ENCODE measurements at regions not wholly inside any gene's neighbourhood (a gene's known extent, or its start where the extent isn't known, plus 50 kb on each side); places are given as distances from the start of the nearest gene placed in this dataset.
"Not testable (repeated sequence)": the region's sequence is repeated elsewhere in the genome, so short reads cannot be mapped to it uniquely, and the experiment has no call there.

DNA sequence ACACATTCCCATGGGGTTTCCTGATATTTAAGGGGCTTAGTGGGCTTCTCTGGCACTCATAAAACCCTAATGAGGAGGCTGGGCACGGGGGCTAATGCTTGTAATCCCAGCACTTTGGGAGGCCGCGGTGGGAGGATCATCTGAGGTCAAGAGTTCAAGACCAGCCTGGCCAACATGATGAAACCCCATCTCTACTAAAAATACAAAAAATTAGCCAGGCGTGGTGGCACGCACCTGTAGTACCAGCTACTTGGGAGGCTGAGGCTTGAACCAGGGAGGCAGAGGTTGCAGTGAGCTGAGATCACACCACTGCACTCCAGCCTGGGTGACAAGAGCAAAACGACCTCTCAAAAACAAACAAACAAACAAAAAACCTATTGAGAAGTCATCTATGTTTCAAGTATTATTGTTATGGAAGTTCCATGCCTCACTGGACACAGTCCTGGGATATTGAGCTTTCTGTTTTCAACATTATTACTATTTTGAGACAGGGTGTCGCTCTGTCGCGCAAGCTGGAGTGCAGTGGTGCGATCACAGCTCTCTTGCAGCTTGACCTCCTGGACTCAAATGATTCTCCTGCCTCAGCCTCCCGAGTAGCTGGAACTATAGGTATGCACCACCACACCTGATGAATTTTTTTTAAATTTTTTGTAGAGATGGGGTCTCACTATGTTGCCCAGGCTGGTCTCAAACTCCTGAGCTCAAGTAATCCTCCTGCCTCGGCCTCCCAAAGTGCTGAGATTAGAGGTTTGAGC lies 297.9 kb downstream of the GOLGA6L6 start:
- not testable (repeated sequence) for DNase-seq (ENCODE audit: insufficient read length, low spot score, missing footprints); H3K4me3 ChIP-seq (ENCODE audit: insufficient read depth, low read length); H3K27me3 ChIP-seq (ENCODE audit: insufficient read depth, low read length); H3K4me1 ChIP-seq (ENCODE audit: insufficient read depth, low read length); H3K36me3 ChIP-seq (ENCODE audit: insufficient read depth, low read length); H3K4me2 ChIP-seq (ENCODE audit: insufficient read depth, low read length); H4K20me1 ChIP-seq (ENCODE audit: insufficient read depth, low read length); H3K9me3 ChIP-seq (ENCODE audit: low read depth, low read length); H2AFZ ChIP-seq (ENCODE audit: low read length); H3K79me2 ChIP-seq (ENCODE audit: insufficient read depth, low read length); H3K27ac ChIP-seq (ENCODE audit: low read depth, low read length)

DNA sequence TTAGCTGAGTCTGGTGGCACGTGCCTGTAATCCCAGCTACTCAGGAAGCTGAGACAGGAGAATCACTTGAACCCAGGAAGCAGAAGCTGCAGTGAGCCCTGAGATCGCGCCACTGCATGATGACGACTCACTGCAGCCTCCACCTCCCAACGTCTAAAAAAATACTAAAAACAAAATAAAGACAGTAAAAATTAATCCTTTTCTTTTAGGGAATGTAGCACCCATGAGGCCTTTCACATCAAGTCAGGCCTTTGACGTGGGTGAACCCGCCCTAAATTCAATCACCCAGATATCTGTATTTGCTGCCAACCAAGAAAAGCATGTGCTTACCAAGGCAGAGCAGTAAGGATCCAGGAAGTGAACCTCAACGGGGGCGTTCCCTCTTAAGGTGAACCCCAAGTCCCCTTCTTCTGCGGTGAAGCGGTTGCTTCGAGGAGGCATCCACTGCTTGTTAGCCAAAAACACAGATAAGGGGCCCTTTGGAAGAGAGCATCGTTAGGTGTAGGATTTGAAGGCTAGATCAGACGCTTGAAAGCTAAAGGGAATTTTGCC lies 301.2 kb downstream of the GOLGA6L6 start:
- H3K4me3 ChIP-seq (ENCODE audit: insufficient read depth, low read length); H3K9me3 ChIP-seq (ENCODE audit: low read depth, low read length); H3K27ac ChIP-seq (ENCODE audit: low read depth, low read length); H3K36me3 ChIP-seq (ENCODE audit: insufficient read depth, low read length); H3K4me2 ChIP-seq (ENCODE audit: insufficient read depth, low read length); H4K20me1 ChIP-seq (ENCODE audit: insufficient read depth, low read length); H2AFZ ChIP-seq (ENCODE audit: low read length); H3K4me1 ChIP-seq (ENCODE audit: insufficient read depth, low read length); H3K27me3 ChIP-seq (ENCODE audit: insufficient read depth, low read length); H3K79me2 ChIP-seq (ENCODE audit: insufficient read depth, low read length): not testable (repeated sequence)
- DNase-seq (ENCODE audit: insufficient read length, low spot score, missing footprints), result peak; percentile 57

DNA sequence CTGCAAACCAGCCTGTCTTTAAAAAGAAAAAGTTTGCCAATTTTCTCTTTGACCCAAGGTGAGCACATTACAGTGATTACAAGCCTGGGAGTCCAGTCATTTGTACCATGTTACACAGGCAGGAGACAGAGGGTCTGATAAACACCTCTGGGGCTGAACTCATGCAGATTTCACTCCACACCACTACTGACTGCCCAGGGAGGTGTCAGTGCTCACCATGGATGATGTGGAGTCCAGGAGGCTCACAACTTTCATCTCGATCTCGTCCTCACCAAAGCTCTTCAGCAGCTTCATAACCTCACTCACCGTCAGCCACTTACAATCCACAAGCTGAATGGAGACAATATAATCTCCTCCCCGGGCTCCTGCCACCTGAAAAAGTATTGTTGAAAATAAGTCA lies 302.4 kb downstream of the GOLGA6L6 start:
- not testable (repeated sequence) for H3K27me3 ChIP-seq (ENCODE audit: insufficient read depth, low read length); H2AFZ ChIP-seq (ENCODE audit: low read length); H3K4me1 ChIP-seq (ENCODE audit: insufficient read depth, low read length); H3K4me3 ChIP-seq (ENCODE audit: insufficient read depth, low read length); H3K79me2 ChIP-seq (ENCODE audit: insufficient read depth, low read length); H3K4me2 ChIP-seq (ENCODE audit: insufficient read depth, low read length); DNase-seq (ENCODE audit: insufficient read length, low spot score, missing footprints); H3K9me3 ChIP-seq (ENCODE audit: low read depth, low read length); H3K27ac ChIP-seq (ENCODE audit: low read depth, low read length); H4K20me1 ChIP-seq (ENCODE audit: insufficient read depth, low read length); H3K36me3 ChIP-seq (ENCODE audit: insufficient read depth, low read length)

DNA sequence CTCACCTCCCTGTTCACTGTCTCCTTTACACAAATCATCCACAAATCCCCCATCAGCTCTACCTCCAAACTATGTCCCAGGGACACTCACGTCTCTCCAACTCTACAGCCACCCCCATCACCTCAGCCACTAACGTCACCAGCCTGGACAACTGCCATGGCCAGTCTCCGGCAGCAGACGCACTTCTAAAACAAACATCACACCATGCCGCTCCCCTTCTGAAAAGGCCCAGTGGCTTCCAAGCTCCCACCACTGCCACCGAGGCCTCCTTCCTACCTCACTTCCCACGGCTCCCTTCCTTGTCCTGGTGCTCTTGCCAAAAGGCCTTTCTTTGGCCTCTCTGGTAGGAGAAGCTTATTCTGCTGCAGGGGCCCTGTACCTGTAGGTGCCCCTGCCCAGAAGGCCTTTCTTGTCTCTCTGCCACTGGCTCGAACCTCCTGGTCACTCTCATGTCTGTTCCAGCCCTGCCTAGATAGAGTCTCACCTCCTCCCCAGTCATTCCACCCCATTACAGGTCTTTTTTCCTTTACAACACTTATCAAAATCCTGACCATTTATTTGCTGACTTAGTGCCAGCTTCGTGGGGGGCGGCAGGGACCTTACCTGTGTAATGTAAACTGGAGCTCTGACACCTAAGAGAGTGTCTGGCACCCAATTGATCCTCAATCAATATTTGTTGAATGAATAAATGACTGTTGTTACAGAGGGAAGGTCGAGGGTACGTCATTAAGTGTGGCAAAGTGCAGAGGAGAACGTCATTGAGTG lies 304.2 kb downstream of the GOLGA6L6 start:
- H3K4me1 ChIP-seq (ENCODE audit: insufficient read depth, low read length); H2AFZ ChIP-seq (ENCODE audit: low read length); H3K27ac ChIP-seq (ENCODE audit: low read depth, low read length); DNase-seq (ENCODE audit: insufficient read length, low spot score, missing footprints); H3K4me2 ChIP-seq (ENCODE audit: insufficient read depth, low read length); H3K36me3 ChIP-seq (ENCODE audit: insufficient read depth, low read length); H3K9me3 ChIP-seq (ENCODE audit: low read depth, low read length); H3K4me3 ChIP-seq (ENCODE audit: insufficient read depth, low read length); H3K27me3 ChIP-seq (ENCODE audit: insufficient read depth, low read length); H3K79me2 ChIP-seq (ENCODE audit: insufficient read depth, low read length); H4K20me1 ChIP-seq (ENCODE audit: insufficient read depth, low read length): not testable (repeated sequence)

DNA sequence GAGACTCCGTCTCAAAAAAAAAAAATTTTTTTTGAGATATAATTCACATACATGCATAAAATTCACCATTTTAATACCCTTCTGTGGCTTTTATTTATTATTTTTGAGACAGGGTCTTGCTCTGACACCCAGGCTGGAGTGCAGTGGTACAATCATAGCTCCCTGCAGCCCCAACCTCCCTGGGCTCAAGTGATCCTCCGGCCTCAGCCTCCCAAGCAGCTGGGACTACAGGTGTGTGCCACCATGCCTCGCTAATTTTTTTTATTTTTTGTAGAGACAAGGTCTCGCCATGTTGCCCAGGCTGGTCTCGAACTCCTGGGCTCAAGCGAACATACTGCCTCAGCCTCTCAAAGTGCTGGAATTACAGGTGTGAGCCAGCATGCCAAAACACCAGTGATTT lies 305.9 kb downstream of the GOLGA6L6 start:
- not testable (repeated sequence) for H2AFZ ChIP-seq (ENCODE audit: low read length); H3K79me2 ChIP-seq (ENCODE audit: insufficient read depth, low read length); H3K36me3 ChIP-seq (ENCODE audit: insufficient read depth, low read length); DNase-seq (ENCODE audit: insufficient read length, low spot score, missing footprints); H3K4me1 ChIP-seq (ENCODE audit: insufficient read depth, low read length); H3K4me2 ChIP-seq (ENCODE audit: insufficient read depth, low read length); H4K20me1 ChIP-seq (ENCODE audit: insufficient read depth, low read length); H3K4me3 ChIP-seq (ENCODE audit: insufficient read depth, low read length); H3K27ac ChIP-seq (ENCODE audit: low read depth, low read length); H3K27me3 ChIP-seq (ENCODE audit: insufficient read depth, low read length); H3K9me3 ChIP-seq (ENCODE audit: low read depth, low read length)

DNA sequence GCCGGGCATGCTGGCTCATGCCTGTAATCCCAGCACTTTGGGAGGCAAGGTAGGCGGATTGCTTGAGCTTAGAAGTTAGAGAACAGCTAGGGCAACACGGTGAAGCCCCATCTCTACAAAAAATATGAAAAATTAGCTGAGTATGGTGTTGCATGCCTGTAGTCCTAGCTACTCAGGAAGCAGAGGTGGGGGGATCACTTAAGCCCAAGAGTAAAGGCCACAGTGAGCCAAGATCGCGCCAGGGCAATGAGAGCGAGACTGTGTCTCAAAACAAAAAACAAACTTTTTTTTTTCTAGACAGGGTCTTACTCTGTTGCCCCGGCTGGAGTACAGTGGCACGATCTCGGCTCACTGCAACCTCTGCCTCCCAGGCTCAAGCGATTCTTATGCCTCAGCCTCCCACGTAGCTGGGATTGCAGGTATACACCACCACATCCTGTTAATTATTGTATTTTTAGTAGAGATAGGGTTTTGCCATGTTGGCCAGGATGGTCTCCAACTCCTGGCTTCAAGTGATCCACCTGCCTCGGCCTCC lies 307.5 kb downstream of the GOLGA6L6 start:
- H3K4me2 ChIP-seq (ENCODE audit: insufficient read depth, low read length); H4K20me1 ChIP-seq (ENCODE audit: insufficient read depth, low read length); H3K27me3 ChIP-seq (ENCODE audit: insufficient read depth, low read length); DNase-seq (ENCODE audit: insufficient read length, low spot score, missing footprints); H3K4me3 ChIP-seq (ENCODE audit: insufficient read depth, low read length); H3K79me2 ChIP-seq (ENCODE audit: insufficient read depth, low read length); H3K9me3 ChIP-seq (ENCODE audit: low read depth, low read length); H3K27ac ChIP-seq (ENCODE audit: low read depth, low read length); H3K4me1 ChIP-seq (ENCODE audit: insufficient read depth, low read length); H3K36me3 ChIP-seq (ENCODE audit: insufficient read depth, low read length); H2AFZ ChIP-seq (ENCODE audit: low read length): not testable (repeated sequence)

DNA sequence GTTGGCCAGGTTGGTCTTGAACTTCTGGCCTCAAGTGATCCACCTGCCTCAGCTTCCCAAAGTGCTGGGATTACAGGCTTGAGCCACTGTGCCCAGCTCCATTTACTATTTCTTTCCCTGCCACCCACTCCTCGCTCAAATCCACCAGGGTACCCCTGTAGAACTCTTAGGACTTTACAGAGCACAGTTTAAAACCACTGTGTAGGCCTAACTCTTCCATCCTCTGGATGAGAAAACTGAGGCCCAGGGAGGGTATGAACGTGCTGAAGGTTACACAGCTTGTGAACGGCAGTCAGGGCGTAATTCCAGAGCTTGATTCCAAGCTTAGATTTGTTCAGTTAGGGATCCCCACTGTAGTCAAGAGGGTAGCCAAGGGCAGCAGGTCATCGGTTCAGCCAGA lies 309.1 kb downstream of the GOLGA6L6 start:
- DNase-seq (ENCODE audit: insufficient read length, low spot score, missing footprints); H3K4me2 ChIP-seq (ENCODE audit: insufficient read depth, low read length); H3K9me3 ChIP-seq (ENCODE audit: low read depth, low read length); H3K27me3 ChIP-seq (ENCODE audit: insufficient read depth, low read length); H3K27ac ChIP-seq (ENCODE audit: low read depth, low read length); H3K36me3 ChIP-seq (ENCODE audit: insufficient read depth, low read length); H4K20me1 ChIP-seq (ENCODE audit: insufficient read depth, low read length); H3K79me2 ChIP-seq (ENCODE audit: insufficient read depth, low read length); H3K4me3 ChIP-seq (ENCODE audit: insufficient read depth, low read length); H3K4me1 ChIP-seq (ENCODE audit: insufficient read depth, low read length); H2AFZ ChIP-seq (ENCODE audit: low read length): not testable (repeated sequence)

DNA sequence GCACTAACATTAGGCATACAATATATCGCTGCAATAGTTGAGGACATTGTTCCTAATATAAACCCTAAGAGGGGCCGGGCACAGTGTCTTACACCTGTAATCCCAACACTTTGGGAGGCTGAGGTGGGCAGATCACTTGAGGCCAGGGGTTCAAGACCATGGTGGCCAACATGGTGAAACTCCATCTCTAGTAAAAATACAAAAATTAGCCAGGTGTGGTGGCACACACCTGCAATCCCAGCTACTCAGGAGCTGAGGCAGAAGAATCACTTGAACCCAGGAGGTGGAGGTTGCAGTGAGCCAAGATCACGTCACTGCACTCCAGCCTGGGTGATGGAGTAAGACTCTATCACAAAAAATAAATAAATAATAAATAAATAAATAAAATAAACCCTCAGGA lies 310.9 kb downstream of the GOLGA6L6 start:
- H3K4me3 ChIP-seq (ENCODE audit: insufficient read depth, low read length); DNase-seq (ENCODE audit: insufficient read length, low spot score, missing footprints); H3K9me3 ChIP-seq (ENCODE audit: low read depth, low read length); H4K20me1 ChIP-seq (ENCODE audit: insufficient read depth, low read length); H3K79me2 ChIP-seq (ENCODE audit: insufficient read depth, low read length); H3K4me1 ChIP-seq (ENCODE audit: insufficient read depth, low read length); H3K27ac ChIP-seq (ENCODE audit: low read depth, low read length); H2AFZ ChIP-seq (ENCODE audit: low read length); H3K36me3 ChIP-seq (ENCODE audit: insufficient read depth, low read length); H3K4me2 ChIP-seq (ENCODE audit: insufficient read depth, low read length); H3K27me3 ChIP-seq (ENCODE audit: insufficient read depth, low read length): not testable (repeated sequence)
